HG03457 (cell line): ENCODE measurements at regions not wholly inside any gene's neighbourhood (a gene's known extent, or its start where the extent isn't known, plus 50 kb on each side); places are given as distances from the start of the nearest gene placed in this dataset.
"Not testable (repeated sequence)": the region's sequence is repeated elsewhere in the genome, so short reads cannot be mapped to it uniquely, and the experiment has no call there.

ENCODE experiments used
- ATAC-seq: cut with Tn5 transposase; IDR thresholded peaks from one replicate; pipeline ENCODE4 v1.9.1; 2021; ENCODE audit warnings: moderate number of reproducible peaks; ENCODE audit not compliant: unreplicated experiment

DNA sequence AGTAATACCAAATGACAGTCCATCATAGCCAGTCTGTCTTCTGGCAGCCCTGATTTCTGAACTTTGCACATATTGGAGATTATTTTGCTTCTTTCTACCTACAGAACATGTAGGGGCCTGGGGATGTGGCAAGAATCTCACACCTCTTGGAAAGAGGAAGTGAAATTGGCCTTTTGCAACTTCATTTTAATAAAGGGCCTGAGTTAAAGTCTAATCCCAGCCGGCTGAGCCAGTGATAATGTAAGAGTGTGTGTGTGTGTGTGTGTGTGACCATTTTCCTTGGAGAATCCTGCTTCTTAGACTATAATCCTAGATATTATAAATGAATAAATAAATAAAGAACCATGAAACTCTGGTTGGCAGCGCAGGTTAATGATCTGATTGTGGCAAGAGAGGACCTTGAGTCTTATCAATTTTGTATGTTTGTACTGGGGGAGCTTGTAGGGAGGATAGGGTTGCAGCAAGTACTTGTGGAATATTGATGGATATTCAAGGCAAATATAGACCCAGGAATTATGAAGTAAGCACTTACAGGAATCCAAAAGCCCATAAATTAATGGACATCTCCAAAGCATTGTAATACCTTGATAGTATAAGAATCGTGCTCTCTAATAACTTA, 233.2 kb upstream of the AMIGO2 start:
- peak; percentile 91 for ATAC-seq

DNA sequence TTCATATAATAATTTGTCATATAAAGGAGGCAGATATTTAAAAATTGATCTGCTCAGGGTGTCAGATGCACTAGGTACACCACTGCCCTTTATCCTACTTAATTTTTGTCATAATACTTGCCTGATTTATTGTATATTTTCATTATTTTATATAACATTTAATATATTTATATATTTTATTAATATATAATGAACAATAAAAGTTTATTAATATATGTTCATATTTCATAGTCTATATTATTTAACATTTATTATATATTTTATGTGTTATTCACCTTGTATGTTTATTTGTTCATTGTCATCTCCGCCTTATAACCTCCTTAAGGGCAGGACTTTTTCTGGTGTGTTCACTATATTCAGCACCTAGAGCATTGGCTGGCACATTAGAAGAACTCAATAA, 232.4 kb upstream of the AMIGO2 start:
- ATAC-seq, result no peak

DNA sequence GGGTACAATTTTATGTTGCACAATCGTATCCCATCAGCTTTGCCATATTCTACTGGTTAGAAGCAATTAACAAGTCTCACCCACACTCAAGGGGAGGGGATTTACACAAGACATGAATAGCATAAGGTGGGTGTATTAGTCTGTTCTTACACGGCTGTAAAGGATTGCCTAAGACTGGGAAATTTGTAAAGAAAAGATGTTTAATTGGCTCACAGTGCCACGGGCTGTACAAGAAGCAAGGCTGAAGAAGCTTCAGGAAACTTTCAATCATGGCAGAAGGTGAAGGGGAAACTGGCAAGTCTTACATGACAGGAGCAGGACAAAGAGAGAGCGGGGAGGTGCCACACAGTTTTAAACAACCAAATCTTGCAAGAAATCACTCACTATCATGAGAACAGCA, 231.8 kb upstream of the AMIGO2 start:
- ATAC-seq, result no peak

DNA sequence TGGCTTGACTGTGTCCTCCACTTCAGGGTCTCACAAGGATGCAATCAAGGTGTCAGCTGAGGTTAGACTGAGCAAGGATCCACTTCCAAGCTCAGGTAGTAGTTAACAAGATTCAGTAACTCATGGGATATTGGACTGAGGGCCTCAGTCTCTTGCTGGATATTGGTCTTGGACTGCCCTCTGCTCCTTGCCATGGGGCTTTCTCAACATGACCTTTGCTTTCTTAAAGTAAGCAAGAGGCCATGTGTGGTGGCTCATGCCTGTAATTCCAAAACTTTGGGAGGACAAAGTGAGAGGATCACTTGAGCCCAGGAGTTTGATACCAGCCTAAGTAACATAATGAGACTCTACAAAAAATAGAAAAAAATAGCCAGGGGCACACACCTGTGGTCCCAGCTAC, 231.3 kb upstream of the AMIGO2 start:
- ATAC-seq, result no peak

DNA sequence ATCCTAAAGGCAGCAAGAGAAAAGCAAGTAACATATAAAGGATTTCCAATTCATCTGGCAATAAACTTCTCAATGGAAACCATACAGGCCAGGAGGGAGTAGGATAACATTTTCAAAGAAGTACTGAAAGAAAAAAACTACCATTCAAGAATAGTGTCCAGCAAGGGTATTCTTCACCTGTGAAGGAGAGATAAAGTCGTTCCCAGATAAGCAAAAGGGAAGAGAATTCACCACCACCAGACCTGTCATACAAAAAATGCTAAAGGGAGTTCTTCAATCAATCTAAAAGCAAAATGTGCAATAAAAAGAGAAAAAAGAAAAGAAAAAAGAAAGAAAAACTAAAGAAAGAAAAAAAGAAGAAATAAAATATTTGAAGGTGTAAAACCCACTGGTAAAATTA, 228.9 kb upstream of the AMIGO2 start:
- no peak for ATAC-seq

DNA sequence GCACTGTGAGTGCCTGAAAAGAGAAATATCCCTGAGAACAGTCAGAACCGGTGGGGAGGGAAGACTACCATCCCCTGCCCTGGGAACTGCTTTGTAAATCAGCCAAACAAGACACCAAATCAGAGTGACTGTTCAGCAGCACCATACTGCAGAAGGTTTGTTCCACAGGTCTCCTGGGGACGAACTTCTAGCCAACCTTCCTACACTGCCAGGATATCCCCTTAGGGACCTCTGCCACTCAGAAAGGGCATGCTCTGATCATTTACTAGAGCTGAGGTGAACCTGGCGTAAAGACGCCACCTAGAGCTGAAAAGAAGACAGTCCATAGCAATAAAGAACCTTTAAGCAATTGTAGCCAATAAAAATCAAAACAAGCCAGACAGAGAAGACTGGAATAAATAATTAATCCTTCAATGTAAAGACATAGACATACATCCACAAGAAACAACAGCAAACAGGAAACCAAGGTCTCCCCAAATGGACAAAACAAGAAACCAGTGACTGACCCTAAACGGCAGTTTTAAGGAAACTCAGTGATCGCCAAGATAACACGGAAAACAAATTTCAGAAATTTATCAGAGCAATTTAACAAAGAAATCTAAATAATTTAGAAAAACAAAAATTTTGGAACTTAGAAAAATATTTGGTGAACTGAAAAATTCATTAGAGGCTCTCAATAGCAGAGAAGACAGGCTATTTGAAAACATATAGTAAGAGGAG, 228.1 kb upstream of the AMIGO2 start:
- peak; percentile 76 for ATAC-seq

DNA sequence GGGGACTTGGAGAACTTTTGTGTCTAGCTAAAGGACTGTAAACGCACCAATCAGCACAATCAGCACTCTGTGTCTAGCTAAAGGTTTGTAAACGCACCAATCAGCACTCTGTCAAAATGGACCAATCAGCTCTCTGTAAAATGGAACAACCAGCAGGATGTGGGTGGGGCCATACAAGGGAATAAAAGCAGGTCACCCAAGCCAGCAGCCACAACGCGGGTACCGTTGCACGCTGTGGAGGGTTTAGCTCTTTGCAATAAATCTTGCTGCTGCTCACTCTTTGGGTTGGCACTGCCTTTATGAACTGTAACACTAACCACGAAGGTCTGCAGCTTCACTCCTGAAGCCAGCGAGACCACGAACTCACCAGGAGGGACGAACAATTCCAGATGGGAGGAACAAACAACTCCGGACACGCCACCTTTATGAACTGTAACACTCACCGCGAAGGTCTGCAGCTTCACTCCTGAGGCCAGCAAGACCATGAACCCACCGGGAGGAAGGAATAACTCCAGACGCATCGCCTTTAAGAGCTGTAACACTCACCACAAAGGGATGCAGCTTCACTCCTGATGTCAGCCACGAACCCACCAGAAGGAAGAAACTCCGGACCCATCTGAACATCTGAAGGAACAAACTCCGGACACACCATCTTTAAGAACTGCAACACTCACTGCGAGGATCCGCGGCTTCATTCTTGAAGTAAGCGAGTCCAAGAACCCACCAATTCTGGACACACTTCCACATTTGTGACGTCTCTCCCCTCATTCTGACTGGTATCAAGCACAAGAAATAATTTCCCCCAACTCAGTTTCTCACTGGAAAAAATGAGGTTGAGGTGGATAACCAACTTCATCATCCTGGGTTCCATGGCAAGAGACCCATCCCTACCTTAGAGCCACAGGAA, 227.3 kb upstream of the AMIGO2 start:
- ATAC-seq, result not testable (repeated sequence)

DNA sequence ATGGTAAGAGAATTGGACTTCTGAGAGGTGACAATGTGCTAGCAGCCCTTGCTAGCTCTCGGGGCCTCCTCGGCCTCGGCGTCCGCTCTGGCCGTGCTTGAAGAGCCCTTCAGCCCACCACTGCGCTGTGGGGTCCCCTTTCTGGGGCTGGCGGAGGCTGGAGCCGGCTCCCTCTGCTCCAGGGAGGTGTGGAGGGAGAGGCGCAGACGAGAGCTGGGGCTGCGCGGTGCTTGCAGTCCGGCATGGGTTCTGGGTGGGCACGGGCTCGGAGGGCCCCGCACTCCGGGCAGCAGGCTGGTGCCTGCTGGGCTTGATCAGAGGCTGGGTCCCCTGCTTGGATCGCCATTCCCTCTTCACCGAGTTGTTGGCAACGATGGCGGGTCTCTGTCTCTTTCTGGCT, 226.4 kb upstream of the AMIGO2 start:
- ATAC-seq, result no peak

DNA sequence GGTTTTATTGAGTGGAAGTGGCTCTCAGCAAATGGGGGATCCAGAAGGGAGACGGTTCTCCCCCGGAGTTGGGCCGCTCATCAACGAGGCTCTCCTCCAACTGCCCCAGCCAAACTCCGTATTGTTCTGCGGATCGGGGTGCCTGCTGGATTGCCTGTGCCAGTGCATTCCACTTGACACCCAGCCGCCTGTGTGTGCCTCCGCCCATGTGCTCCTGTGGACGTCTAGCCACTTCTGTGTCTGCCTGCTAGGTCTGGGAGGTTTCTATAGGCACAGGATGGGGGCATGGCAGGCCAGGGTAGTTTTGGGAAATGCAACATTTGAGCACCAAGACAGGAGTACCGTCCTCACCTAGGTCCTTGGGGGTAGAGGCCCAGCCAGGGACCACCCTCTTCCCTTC, 225.7 kb upstream of the AMIGO2 start:
- ATAC-seq, result no peak

DNA sequence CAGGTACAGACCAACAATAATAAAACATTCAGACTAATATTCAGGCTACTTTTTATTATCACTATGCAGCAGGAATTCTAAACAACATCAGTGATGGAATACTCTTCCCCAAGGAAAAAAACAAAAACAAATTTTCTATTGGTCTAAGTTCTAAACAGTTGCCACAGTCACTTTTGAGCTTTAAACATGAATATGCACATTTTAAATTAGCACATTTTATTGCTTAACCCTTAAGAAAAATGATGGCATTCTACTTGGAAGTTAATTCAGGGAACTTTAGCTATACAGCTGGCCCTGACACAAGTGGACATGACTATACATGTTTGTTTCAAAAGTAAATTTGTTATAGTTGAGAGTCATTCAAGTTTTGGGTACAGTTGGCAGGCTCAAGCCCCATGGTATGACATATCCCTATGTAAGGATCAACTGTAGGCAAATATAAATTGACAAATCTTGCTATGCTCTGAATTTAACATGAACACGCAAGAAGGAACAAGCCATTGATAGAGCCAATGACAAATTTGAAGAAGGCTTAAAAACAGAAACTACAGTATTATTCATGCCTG, 224.3 kb upstream of the AMIGO2 start:
- no peak for ATAC-seq

DNA sequence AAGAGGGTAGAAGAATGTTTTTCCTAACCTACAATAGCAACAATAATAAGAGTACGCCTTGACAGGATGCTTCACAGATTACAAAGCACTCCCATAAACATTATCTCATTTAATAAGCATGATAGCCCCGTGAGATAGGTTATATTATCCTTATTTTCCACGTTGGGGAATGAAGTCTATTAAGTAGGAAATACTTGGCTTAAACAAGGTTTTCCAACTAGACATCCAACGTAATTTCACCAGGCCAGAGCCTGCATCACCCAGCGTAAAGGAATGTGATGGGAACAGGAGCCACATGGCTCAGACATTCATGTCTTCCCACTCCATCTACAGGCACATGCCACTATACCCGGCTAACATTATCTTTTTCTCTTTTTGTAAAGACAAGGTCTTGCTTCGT, 223.4 kb upstream of the AMIGO2 start:
- ATAC-seq, result no peak

DNA sequence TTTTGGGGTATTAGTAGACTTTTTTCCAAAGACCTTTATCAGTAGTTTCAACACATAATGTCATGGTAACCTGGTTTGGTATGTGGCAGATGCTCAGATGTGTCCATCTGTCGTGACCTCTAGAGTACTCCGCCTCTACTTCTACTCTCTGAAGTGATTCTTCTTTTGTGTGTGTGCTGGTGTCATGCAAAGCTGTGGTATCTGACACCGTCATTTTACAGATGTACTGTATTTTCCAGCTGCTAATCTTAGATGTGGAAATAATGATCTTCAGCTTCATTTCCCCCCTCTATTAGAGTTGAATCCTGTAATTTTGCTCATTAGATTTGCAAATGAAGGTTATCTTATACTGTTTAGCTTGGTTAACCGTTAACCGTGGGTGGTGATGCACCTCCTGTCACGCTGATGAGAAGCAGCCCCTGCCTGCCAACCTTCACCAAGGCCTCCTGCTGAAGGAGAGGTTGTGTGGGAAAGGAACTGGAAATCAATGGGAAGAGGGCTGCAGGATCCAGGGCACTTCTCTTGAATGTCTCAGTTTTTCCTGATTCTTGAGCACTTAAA, 222.4 kb upstream of the AMIGO2 start:
- ATAC-seq, result peak; percentile 71

DNA sequence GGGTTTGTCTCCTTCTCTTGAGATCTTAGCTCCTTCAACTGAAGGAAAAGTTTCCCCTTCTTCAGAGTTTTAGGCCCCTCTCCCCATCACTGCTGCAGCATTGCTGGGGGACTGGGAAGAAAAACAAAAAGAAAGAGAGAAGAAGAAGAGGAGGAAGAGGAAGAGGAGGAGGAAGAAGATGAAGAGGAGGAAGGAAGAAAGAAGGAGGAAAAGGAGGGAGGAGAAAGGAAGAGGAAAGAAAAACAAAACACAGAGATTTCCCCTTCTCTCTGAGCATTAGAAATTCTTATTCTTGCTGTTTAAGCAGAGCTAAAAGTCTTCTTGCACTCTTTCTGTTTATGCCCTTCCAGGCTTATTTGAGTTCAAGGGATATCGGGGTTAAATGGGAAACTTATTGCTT, 219.8 kb upstream of the AMIGO2 start:
- no peak for ATAC-seq

DNA sequence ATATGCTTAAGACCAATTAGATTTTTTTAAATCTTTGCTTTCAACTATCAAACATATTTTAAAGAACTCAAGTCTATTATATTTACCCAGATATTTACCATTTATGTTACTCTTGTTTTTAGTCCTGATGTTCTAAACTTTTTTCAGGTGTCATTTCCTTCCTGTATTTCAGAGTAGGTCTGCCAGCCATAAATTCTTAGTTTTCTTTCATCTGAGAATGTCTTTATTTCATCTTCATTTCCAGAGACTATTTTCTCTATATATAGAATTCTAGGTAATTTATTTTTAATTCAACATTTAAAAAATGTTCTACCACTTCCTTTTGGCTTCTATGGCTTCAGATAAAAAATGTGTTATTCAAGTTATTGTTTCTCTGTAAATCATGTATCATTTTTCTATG, 218.2 kb upstream of the AMIGO2 start:
- ATAC-seq, result no peak

DNA sequence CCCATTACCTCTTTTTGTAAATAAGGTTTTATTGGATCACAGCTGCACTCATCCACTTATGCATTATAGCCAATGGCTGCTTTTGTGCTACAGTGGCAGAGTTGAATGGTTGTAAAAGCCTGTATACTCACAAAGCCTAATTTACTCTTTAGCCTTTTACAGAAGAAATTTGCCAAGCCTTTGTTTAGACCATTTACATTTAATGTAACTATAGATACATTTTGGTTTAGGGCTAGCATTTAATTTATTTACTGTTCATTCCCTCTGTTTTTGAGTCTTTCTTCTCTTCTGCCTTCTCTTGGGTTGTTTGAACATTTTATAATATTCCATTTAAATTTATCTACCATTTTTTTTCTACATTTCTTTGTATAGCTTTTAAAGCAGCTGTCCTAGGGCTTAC, 217.1 kb upstream of the AMIGO2 start:
- ATAC-seq, result no peak

DNA sequence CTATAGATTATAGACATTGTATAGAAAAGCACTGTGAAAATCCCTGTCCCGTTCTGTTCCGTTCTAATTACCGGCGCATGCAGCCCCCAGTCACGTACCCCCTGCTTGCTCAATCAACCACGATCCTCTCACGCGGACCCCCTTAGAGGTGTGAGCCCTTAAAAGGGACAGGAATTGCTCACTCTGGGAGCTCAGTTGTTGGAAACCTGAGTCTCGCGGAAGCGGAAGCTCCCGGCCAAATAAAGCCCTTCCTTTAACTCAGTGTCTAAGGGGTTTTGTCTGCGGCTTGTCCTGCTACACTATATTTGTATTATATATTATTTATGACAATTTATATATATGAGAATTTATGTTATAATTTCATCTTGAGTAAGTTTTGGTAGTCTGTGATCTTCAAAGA, 213.6 kb upstream of the AMIGO2 start:
- ATAC-seq, result no peak

DNA sequence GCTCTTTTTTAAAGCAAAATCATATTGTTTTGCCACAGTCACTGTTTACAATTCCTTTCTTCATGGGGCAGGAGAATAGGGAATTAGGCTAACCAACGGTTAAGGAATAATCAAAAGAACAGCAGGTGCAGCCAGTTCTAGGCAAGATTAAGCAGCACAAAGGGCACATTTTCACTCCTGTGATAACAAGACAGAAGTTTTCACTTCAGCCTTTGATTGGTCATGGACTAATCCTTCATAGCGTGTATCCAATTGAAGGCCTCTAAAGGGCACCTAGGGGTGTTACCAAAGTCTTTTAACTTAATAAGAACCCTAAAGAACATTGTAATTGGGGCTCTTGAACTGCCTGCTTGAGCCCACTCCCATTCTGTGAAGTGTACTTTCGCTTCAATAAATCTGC, 206.9 kb upstream of the AMIGO2 start:
- ATAC-seq, result no peak
